ENCODE measurements at regions not wholly inside any gene's neighbourhood (a gene's known extent, or its start where the extent isn't known, plus 50 kb on each side); places are given as distances from the start of the nearest gene placed in this dataset.

DNA sequence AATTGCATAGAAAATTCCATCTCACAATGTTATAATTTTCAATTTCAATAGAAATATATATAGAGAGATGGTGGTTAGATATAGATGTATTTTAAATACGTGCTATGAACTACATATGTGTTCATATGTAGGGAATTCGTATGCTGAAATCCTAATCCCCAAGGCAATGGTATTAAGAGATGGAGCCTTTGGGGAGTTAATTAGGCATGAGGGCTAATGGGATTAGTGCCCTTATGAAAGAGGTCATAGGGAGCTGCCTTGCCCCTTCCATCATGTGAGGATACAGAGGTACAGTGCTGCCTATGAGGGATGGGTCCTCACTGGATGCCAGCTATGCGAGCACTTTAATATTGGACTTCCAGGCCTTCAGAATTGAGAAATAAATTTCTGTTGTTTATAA lies 79.6 kb upstream of the CCDC54 start:
- TF ChIP-seq POLR2A (IDR thresholded peaks at IDR 0.05; ENCODE audit: low read depth, low read length) (no peak), POLR2AphosphoS5 (IDR thresholded peaks at IDR 0.05; ENCODE audit: low read depth, low read length) (no peak), TAF1 (IDR thresholded peaks at IDR 0.05; ENCODE audit: borderline replicate concordance, low read depth, low read length) (no peak)

Measured in GM12892 (cell line).